Ishikawa (cell line): ENCODE measurements at regions not wholly inside any gene's neighbourhood (a gene's known extent, or its start where the extent isn't known, plus 50 kb on each side); places are given as distances from the start of the nearest gene placed in this dataset.

Experiments used
- CEBPB ChIP-seq: IDR thresholded peaks from 2 replicates; pipeline ENCODE4 v1.6.1; 2012
- CREB1 ChIP-seq: IDR thresholded peaks from 2 replicates; pipeline ENCODE4 v1.6.1; 2012; ENCODE audit warnings: low read depth
- EGR1 ChIP-seq: IDR thresholded peaks from 2 replicates; pipeline ENCODE4 v1.6.1; 2012
- EP300 ChIP-seq: IDR thresholded peaks from 2 replicates; pipeline ENCODE4 v1.6.1; 2012; ENCODE audit warnings: borderline replicate concordance
- FOXM1 ChIP-seq: IDR thresholded peaks from 2 replicates; pipeline ENCODE4 v1.6.1; 2012; ENCODE audit warnings: low read depth, borderline replicate concordance
- NFIC ChIP-seq: IDR thresholded peaks from 2 replicates; pipeline ENCODE4 v1.6.1; 2012
- RAD21 ChIP-seq: IDR thresholded peaks from 2 replicates; pipeline ENCODE4 v1.6.1; 2012; ENCODE audit warnings: low read depth
- REST ChIP-seq: IDR thresholded peaks from 2 replicates; pipeline ENCODE4 v1.6.1; 2012; ENCODE audit warnings: low read depth, mild to moderate bottlenecking
- TAF1 ChIP-seq: IDR thresholded peaks from 2 replicates; pipeline ENCODE4 v1.6.1; 2012; ENCODE audit warnings: low read depth, mild to moderate bottlenecking
- TCF12 ChIP-seq: IDR thresholded peaks from 2 replicates; pipeline ENCODE4 v1.6.1; 2012; ENCODE audit warnings: low read depth
- TEAD4 ChIP-seq: IDR thresholded peaks from 2 replicates; pipeline ENCODE4 v1.6.1; 2012
- YY1 ChIP-seq: IDR thresholded peaks from 2 replicates; pipeline ENCODE4 v1.6.1; 2012; ENCODE audit warnings: low read depth
- ZBTB7A ChIP-seq: IDR thresholded peaks from 2 replicates; pipeline ENCODE4 v1.6.1; 2012; ENCODE audit warnings: low read depth
- TF ChIP-seq, protein P1 (sequence below): IDR thresholded peaks from 2 replicates; pipeline ENCODE4 v1.6.1; 2012
- TF ChIP-seq, protein P2 (sequence below): IDR thresholded peaks from 2 replicates; pipeline ENCODE4 v1.6.1; 2012

DNA sequence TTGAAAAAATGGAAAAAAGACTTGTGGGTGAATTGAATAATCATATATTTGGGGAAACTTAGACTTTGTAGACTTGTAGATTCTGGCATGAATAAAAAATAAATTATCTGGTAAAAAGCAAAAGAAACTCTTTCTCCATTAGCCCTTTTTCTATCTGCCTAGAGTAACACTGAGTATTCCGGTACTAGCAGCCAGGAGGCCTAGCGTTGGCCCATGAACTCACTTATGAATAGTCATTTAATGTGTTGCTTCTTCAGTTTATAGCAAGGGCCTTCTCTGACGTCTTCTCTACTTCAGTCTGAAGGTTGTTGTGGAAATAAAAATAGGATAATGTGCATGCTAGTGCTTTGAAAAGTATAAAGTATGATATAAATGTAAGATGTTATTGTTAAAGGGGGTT is 851.2 kb upstream of the NR2F2 start:
- TF ChIP-seq, protein P1, sequence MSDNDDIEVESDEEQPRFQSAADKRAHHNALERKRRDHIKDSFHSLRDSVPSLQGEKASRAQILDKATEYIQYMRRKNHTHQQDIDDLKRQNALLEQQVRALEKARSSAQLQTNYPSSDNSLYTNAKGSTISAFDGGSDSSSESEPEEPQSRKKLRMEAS: no peak
- TF ChIP-seq, protein P2, sequence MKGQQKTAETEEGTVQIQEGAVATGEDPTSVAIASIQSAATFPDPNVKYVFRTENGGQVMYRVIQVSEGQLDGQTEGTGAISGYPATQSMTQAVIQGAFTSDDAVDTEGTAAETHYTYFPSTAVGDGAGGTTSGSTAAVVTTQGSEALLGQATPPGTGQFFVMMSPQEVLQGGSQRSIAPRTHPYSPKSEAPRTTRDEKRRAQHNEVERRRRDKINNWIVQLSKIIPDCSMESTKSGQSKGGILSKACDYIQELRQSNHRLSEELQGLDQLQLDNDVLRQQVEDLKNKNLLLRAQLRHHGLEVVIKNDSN: no peak
- TF ChIP-seq EP300 (no peak), TAF1 (no peak), CREB1 (no peak), REST (no peak), NFIC (no peak), CEBPB (no peak), YY1 (no peak), EGR1 (no peak), TEAD4 (no peak), FOXM1 (no peak), TCF12 (no peak), ZBTB7A (no peak), RAD21 (no peak)

- TF ChIP-seq, protein P1: no peak
- TF ChIP-seq TEAD4 (no peak), EGR1 (no peak), EP300 (no peak), NFIC (no peak), CEBPB (no peak)
These were observed 845.1 kb upstream of the NR2F2 start for GRCh38 chr15:95485367-95485766.

DNA sequence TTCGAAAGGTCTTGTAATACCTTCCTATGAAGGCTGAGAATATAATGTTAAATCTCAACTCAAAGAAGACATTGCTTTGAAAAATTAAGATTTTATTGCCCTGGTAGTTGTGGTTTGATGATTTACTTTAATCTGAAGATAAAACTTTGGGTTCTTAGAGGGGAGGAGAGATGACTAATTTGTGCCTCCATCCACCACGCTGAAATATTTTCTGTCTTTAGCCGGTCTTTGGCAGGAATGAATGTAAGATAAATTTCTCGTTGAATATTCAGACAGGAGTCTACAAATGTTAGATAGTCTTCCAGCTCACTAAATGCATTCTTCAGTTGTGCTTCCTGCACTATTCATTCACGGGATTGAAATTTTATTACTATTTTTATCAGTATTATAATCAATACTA is 844.3 kb upstream of the NR2F2 start:
- no peak for TF ChIP-seq TCF12
- TF ChIP-seq CREB1: no peak
- no peak for TF ChIP-seq EP300
- TF ChIP-seq, protein P2: no peak
- TF ChIP-seq, protein P1: no peak

- TF ChIP-seq REST (no peak), TEAD4 (no peak), CREB1 (no peak), YY1 (no peak), FOXM1 (no peak), EGR1 (no peak), TCF12 (no peak), RAD21 (no peak), NFIC (no peak), TAF1 (no peak), ZBTB7A (no peak), EP300 (no peak), CEBPB (no peak)
- TF ChIP-seq, protein P1: no peak
- TF ChIP-seq, protein P2: no peak
These were observed 841.4 kb upstream of the NR2F2 start for GRCh38 chr15:95489103-95489502.

DNA sequence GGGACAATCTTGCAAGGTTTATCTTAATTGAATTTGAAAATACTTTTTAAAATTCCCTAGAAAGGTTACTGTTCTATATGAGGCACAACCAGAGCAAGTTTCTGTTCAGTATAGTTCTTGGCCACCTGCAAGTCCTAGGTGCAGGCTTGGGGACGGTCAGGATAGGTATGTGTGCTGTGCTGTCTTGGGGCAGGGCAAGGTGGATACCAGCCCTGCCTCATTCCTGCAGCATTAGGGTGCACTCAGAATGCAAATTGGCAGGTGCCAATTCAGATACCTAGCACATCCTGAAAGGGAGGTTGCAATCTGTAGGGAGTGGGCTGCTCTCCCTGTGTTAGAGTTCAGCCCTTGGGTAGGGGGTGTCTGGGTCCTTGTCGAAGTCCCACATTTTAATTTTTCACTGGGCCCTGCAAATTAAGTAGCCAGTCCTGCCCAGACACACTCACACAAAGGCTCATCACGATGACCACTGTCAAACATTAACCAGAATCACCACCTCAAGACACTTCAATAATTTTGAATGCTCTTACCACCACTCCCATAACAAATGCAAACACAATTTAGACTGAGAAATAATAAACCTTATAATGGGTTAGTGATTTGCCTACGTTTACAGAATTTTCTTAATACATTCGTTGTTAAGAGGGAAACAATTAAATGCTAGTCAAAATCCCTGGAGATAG is 838.0 kb upstream of the NR2F2 start:
- TF ChIP-seq REST: no peak
- no peak for TF ChIP-seq EGR1
- TF ChIP-seq, protein P1: no peak
- no peak for TF ChIP-seq EP300
- TF ChIP-seq RAD21: no peak
- TF ChIP-seq TCF12: no peak
- TF ChIP-seq YY1: no peak
- no peak for TF ChIP-seq TEAD4
- TF ChIP-seq CREB1: no peak
- no peak for TF ChIP-seq CEBPB
- TF ChIP-seq, protein P2: no peak
- no peak for TF ChIP-seq FOXM1
